Astrocyte (in vitro differentiated cells and primary cell): ENCODE measurements at regions not wholly inside any gene's neighbourhood (a gene's known extent, or its start where the extent isn't known, plus 50 kb on each side); places are given as distances from the start of the nearest gene placed in this dataset.

Source experiments
- DNase-seq: peaks from one replicate; pipeline ENCODE4 v3.0.0-alpha.2; 2010; ENCODE audit warnings: low read depth
- FAIRE-seq: peaks from 2 replicates; lab custom pipeline; 2011; peaks lifted over from hg19 to GRCh38; lab: Jason Lieb, UNC
- H2AFZ ChIP-seq: 2 replicates; pipeline ENCODE4 v1.6.0; 2012; ENCODE audit warnings: low read depth, low read length, inconsistent platforms
- H3K27ac ChIP-seq: 2 replicates; pipeline ENCODE4 v1.5.1; 2011; ENCODE audit warnings: low read depth, low read length, inconsistent platforms
- H3K27me3 ChIP-seq: 2 replicates; pipeline ENCODE4 v1.6.0; 2011; ENCODE audit warnings: low read length, inconsistent platforms; ENCODE audit not compliant: insufficient read depth
- H3K36me3 ChIP-seq: 2 replicates; pipeline ENCODE4 v1.5.1; 2011; ENCODE audit warnings: low read length, inconsistent platforms; ENCODE audit not compliant: insufficient read depth
- H3K4me1 ChIP-seq: 2 replicates; pipeline ENCODE4 v1.5.1; 2011; ENCODE audit warnings: low read length, inconsistent platforms; ENCODE audit not compliant: insufficient read depth
- H3K4me2 ChIP-seq: 2 replicates; pipeline ENCODE4 v1.6.0; 2012; ENCODE audit warnings: low read length, inconsistent platforms
- H3K4me3 ChIP-seq: 2 replicates; pipeline ENCODE4 v1.5.1; 2011; ENCODE audit warnings: low read depth, mild to moderate bottlenecking, low read length, inconsistent platforms; ENCODE audit not compliant: insufficient read depth
- H3K79me2 ChIP-seq: 2 replicates; pipeline ENCODE4 v1.6.0; 2012; ENCODE audit warnings: mild to moderate bottlenecking, low read length, inconsistent platforms; ENCODE audit not compliant: insufficient read depth
- H3K9ac ChIP-seq: 2 replicates; pipeline ENCODE4 v1.6.0; 2012; ENCODE audit warnings: mild to moderate bottlenecking, low read length, inconsistent platforms
- H3K9me3 ChIP-seq: 2 replicates; pipeline ENCODE4 v1.5.1; 2012; ENCODE audit warnings: low read depth, mild to moderate bottlenecking, low read length, inconsistent platforms; ENCODE audit not compliant: insufficient read depth
- H4K20me1 ChIP-seq: 2 replicates; pipeline ENCODE4 v1.6.0; 2012; ENCODE audit warnings: low read length, inconsistent platforms; ENCODE audit not compliant: insufficient read depth
- H3K27ac Mint-ChIP-seq: one replicate; pipeline ENCODE4 v1.8.0; 2021; ENCODE audit warnings: mild to moderate bottlenecking, mixed read lengths; ENCODE audit not compliant: unreplicated experiment
- H3K27me3 Mint-ChIP-seq: one replicate; pipeline ENCODE4 v1.8.0; 2021; ENCODE audit warnings: low read depth, mixed read lengths; ENCODE audit not compliant: unreplicated experiment
- H3K36me3 Mint-ChIP-seq: one replicate; pipeline ENCODE4 v1.8.0; 2021; ENCODE audit warnings: low read depth, mixed read lengths; ENCODE audit not compliant: unreplicated experiment
- H3K4me1 Mint-ChIP-seq: one replicate; pipeline ENCODE4 v1.8.0; 2021; ENCODE audit warnings: low read depth, mixed read lengths; ENCODE audit not compliant: unreplicated experiment
- H3K4me3 Mint-ChIP-seq: one replicate; pipeline ENCODE4 v1.8.0; 2021; ENCODE audit warnings: mild to moderate bottlenecking, moderate library complexity, mixed read lengths; ENCODE audit not compliant: unreplicated experiment
- H3K9me3 Mint-ChIP-seq: one replicate; pipeline ENCODE4 v1.8.0; 2021; ENCODE audit warnings: mild to moderate bottlenecking, mixed read lengths; ENCODE audit not compliant: unreplicated experiment
- CTCF ChIP-seq: IDR thresholded peaks from 2 replicates; pipeline ENCODE4 v1.5.1; 2011; ENCODE audit warnings: low read depth, mild to moderate bottlenecking, inconsistent platforms, low read length, moderate library complexity; ENCODE audit not compliant: insufficient read depth
- EZH2 ChIP-seq: IDR thresholded peaks from 2 replicates; pipeline ENCODE4 v1.6.1; 2012; ENCODE audit warnings: mild to moderate bottlenecking, low read length, inconsistent platforms; ENCODE audit not compliant: insufficient read depth

GRCh38 chr2:16221461-16222010, 281.2 kb downstream of the MYCN start:
- no peak overlapping the region for H3K27ac ChIP-seq
- H3K36me3 ChIP-seq, result no peaks in the 10 kb centered on the region
- DNase-seq (no peak), FAIRE-seq (no peak)
- no peak overlapping the region for H2AFZ ChIP-seq
- peaks cover 9% of the 10 kb centered on the region for H3K27me3 Mint-ChIP-seq
- H3K4me3 ChIP-seq, result no peak overlapping the region
- no peaks in the 10 kb centered on the region for H3K9me3 Mint-ChIP-seq
- H3K79me2 ChIP-seq, result no peaks in the 10 kb centered on the region
- H3K27me3 ChIP-seq, result no peaks in the 10 kb centered on the region
- H3K4me3 Mint-ChIP-seq, result no peak overlapping the region
- TF ChIP-seq EZH2 (no peak), CTCF (no peak)
- no peaks in the 10 kb centered on the region for H4K20me1 ChIP-seq
- H3K4me2 ChIP-seq, result no peak overlapping the region
- H3K4me1 ChIP-seq, result no peaks in the 10 kb centered on the region
- no peak overlapping the region for H3K27ac Mint-ChIP-seq
- H3K9ac ChIP-seq, result no peak overlapping the region
- no peaks in the 10 kb centered on the region for H3K4me1 Mint-ChIP-seq
- peaks cover 9% of the 10 kb centered on the region for H3K9me3 ChIP-seq
- no peaks in the 10 kb centered on the region for H3K36me3 Mint-ChIP-seq

- H3K4me1 Mint-ChIP-seq, result no peaks in the 10 kb centered on the region
- no peaks in the 10 kb centered on the region for H3K27me3 ChIP-seq
- no peak overlapping the region for H3K27ac Mint-ChIP-seq
Measured at GRCh38 chr2:16219292-16219975, 279.1 kb downstream of the MYCN start.

More at GRCh38 chr2:16219292-16219975, 279.1 kb downstream of the MYCN start:
- H4K20me1 ChIP-seq, result no peaks in the 10 kb centered on the region
- H3K4me3 ChIP-seq, result no peak overlapping the region
- no peak overlapping the region for H2AFZ ChIP-seq
- Mint-ChIP-seq H3K36me3 (no peaks in the 10 kb centered on the region), H3K27me3 (peaks cover 9% of the 10 kb centered on the region), H3K9me3 (no peaks in the 10 kb centered on the region), H3K4me3 (no peak overlapping the region)
- DNase-seq (no peak), FAIRE-seq (no peak)
- H3K9me3 ChIP-seq, result peaks cover 9% of the 10 kb centered on the region
- no peak overlapping the region for H3K27ac ChIP-seq
- no peak for TF ChIP-seq EZH2
- TF ChIP-seq CTCF, result no peak
- no peak overlapping the region for H3K4me2 ChIP-seq
- H3K4me1 ChIP-seq, result no peaks in the 10 kb centered on the region
- H3K9ac ChIP-seq, result no peak overlapping the region
- H3K36me3 ChIP-seq, result no peaks in the 10 kb centered on the region
- no peaks in the 10 kb centered on the region for H3K79me2 ChIP-seq
